CD4-positive, alpha-beta T cell (primary cell): ENCODE measurements at regions not wholly inside any gene's neighbourhood (a gene's known extent, or its start where the extent isn't known, plus 50 kb on each side); places are given as distances from the start of the nearest gene placed in this dataset.

ENCODE experiments used
- ATAC-seq: fragments of 200-7000 bp; cut with Tn5 transposase; one replicate; pipeline ENCODE4 v1.10.0; 2022; ENCODE audit warnings: mild to moderate bottlenecking; ENCODE audit not compliant: poor library complexity
- CTCF ChIA-PET: fragments of 350-600 bp; sonication (Branson Sonifier 250); formaldehyde crosslinking; loops from one replicate; lab custom pipeline; 2021; ENCODE audit warnings: antibody characterized with exemption, inconsistent platforms; lab: Charles Lee
- POLR2A ChIA-PET: fragments of 350-600 bp; sonication (Branson Sonifier 250); formaldehyde crosslinking; loops from one replicate; lab custom pipeline; 2021; ENCODE audit warnings: antibody characterized with exemption, inconsistent platforms; lab: Charles Lee
- DNase-seq, 14 experiments: peaks; one replicate each; pipeline ENCODE4 v3.0.0-alpha.2; 2013 to 2020; ENCODE audit warnings: mixed read lengths in 2 of 14
- H3K27ac ChIP-seq, 2 donors: one replicate each; pipeline versions ENCODE4 v1.5.1 to v1.7.0; 2013; ENCODE audit warnings: low read length in 2 of 2, low read depth in 1 of 2, mild to moderate bottlenecking in 1 of 2
- H3K27me3 ChIP-seq, 2 experiments: 1 replicate in 1 of 2; 2 replicates in 1 of 2; pipeline versions ENCODE4 v1.6.1 to v1.7.0; 2013; ENCODE audit warnings: low read length in 2 of 2, control low read depth in 1 of 2, mild to moderate bottlenecking in 1 of 2, moderate library complexity in 1 of 2; ENCODE audit not compliant: insufficient read depth in 2 of 2, control insufficient read depth in 1 of 2
- H3K36me3 ChIP-seq: one replicate; pipeline ENCODE4 v1.6.1; 2013; ENCODE audit warnings: low read length, control low read depth; ENCODE audit not compliant: insufficient read depth
- H3K4me1 ChIP-seq: one replicate; pipeline ENCODE4 v1.6.1; 2013; ENCODE audit warnings: low read length, control low read depth; ENCODE audit not compliant: insufficient read depth
- H3K4me3 ChIP-seq: one replicate; pipeline ENCODE4 v1.5.1; 2013; ENCODE audit warnings: mild to moderate bottlenecking, low read length, moderate library complexity
- H3K9me3 ChIP-seq, 2 experiments: 1 replicate in 1 of 2; 2 replicates in 1 of 2; pipeline versions ENCODE4 v1.6.1 to v1.7.0; 2013; ENCODE audit warnings: low read length in 2 of 2, mild to moderate bottlenecking in 2 of 2, control low read depth in 1 of 2, moderate library complexity in 1 of 2; ENCODE audit not compliant: control insufficient read depth in 1 of 2, insufficient read depth in 1 of 2
- H3K27ac Mint-ChIP-seq: one replicate; pipeline ENCODE4 v1.8.0; 2020; ENCODE audit warnings: mixed read lengths
- H3K27me3 Mint-ChIP-seq: one replicate; pipeline ENCODE4 v1.8.0; 2021; ENCODE audit warnings: mixed read lengths
- H3K36me3 Mint-ChIP-seq: one replicate; pipeline ENCODE4 v1.8.0; 2021; ENCODE audit warnings: low read depth, mixed read lengths
- H3K4me1 Mint-ChIP-seq: one replicate; pipeline ENCODE4 v1.8.0; 2021; ENCODE audit warnings: low read depth, mixed read lengths
- H3K4me3 Mint-ChIP-seq: one replicate; pipeline ENCODE4 v1.8.0; 2020; ENCODE audit warnings: mild to moderate bottlenecking, mixed read lengths
- H3K9me3 Mint-ChIP-seq: one replicate; pipeline ENCODE4 v1.8.0; 2020; ENCODE audit warnings: mixed read lengths
- CTCF ChIP-seq: fragments of 200-600 bp; IDR thresholded peaks from one replicate; pipeline ENCODE4 v1.8.0; 2022; ENCODE audit warnings: antibody characterized with exemption, mild to moderate bottlenecking
- intact Hi-C, 2 experiments: fragments of 100-400 bp; cut with DNase I in 1 of 2; cut with micrococcal nuclease in 1 of 2; formaldehyde crosslinking; loops; one replicate each; pipeline versions ENCODE4 v1.15.1 to v1.9.0; 2023 to 2025; cut with DNase I, micrococcal nuclease

GRCh38 chr7:136709876-136710275, 158.6 kb upstream of the CHRM2 start:
- TF ChIP-seq CTCF: no peak
- no peak for DNase-seq
- Histone ChIP-seq H3K27me3 (no peaks in the 10 kb centered on the region), H3K4me3 (no peak overlapping the region), H3K36me3 (no peaks in the 10 kb centered on the region), H3K9me3 (no peaks in the 10 kb centered on the region), H3K27ac (no peak overlapping the region), H3K4me1 (no peaks in the 10 kb centered on the region)
- Mint-ChIP-seq H3K9me3 (peaks cover 8% of the 10 kb centered on the region), H3K36me3 (no peaks in the 10 kb centered on the region), H3K27me3 (no peaks in the 10 kb centered on the region), H3K4me1 (no peaks in the 10 kb centered on the region), H3K4me3 (no peak overlapping the region), H3K27ac (no peak overlapping the region)
- intact Hi-C loops: no loop called here
- ChIA-PET CTCF (no interaction called here), POLR2A (no interaction called here)
- no peak for ATAC-seq

- Mint-ChIP-seq H3K36me3 (no peaks in the 10 kb centered on the region), H3K4me3 (no peak overlapping the region), H3K4me1 (no peaks in the 10 kb centered on the region), H3K27me3 (no peaks in the 10 kb centered on the region), H3K9me3 (peaks cover under 1% of the 10 kb centered on the region), H3K27ac (no peak overlapping the region)
- no peak for DNase-seq
- ChIA-PET CTCF (no interaction called here), POLR2A (no interaction called here)
- no peak for TF ChIP-seq CTCF
- no peak for ATAC-seq
- H3K4me3 ChIP-seq: no peak overlapping the region
- H3K4me1 ChIP-seq: no peaks in the 10 kb centered on the region
- H3K9me3 ChIP-seq: no peaks in the 10 kb centered on the region
- no peaks in the 10 kb centered on the region for H3K36me3 ChIP-seq
- H3K27me3 ChIP-seq: no peaks in the 10 kb centered on the region
- intact Hi-C loops: no loop called here
- H3K27ac ChIP-seq: no peak overlapping the region
Observed at GRCh38 chr7:136702913-136703312, 165.5 kb upstream of the CHRM2 start.

GRCh38 chr7:136698977-136699376, 169.5 kb upstream of the CHRM2 start:
- no peaks in the 10 kb centered on the region for H3K27me3 ChIP-seq
- Mint-ChIP-seq H3K27ac (no peak overlapping the region), H3K27me3 (no peaks in the 10 kb centered on the region), H3K4me1 (no peaks in the 10 kb centered on the region), H3K9me3 (peaks cover 3% of the 10 kb centered on the region), H3K36me3 (no peaks in the 10 kb centered on the region), H3K4me3 (no peak overlapping the region)
- intact Hi-C loops: no loop called here
- no peak overlapping the region for H3K27ac ChIP-seq
- DNase-seq (no peak), ATAC-seq (no peak)
- no peak overlapping the region for H3K4me3 ChIP-seq
- no peaks in the 10 kb centered on the region for H3K36me3 ChIP-seq
- H3K9me3 ChIP-seq: peaks cover 0 to 9% of the 10 kb centered on the region in 2 experiments
- no peaks in the 10 kb centered on the region for H3K4me1 ChIP-seq
- TF ChIP-seq CTCF: no peak
- CTCF ChIA-PET: no interaction called here
- POLR2A ChIA-PET: no interaction called here
